H1 (cell line): ENCODE measurements at regions not wholly inside any gene's neighbourhood (a gene's known extent, or its start where the extent isn't known, plus 50 kb on each side); places are given as distances from the start of the nearest gene placed in this dataset.

Experiments used
- CTCF ChIA-PET: fragments of 300-600 bp; sonication (Branson Sonifier 250); formaldehyde crosslinking; loops from one replicate; lab custom pipeline; 2021; ENCODE audit not compliant: partially characterized antibody; lab: Charles Lee
- POLR2A ChIA-PET: fragments of 300-600 bp; sonication (Branson Sonifier 250); formaldehyde crosslinking; loops from one replicate; lab custom pipeline; 2021; ENCODE audit warnings: inconsistent platforms; ENCODE audit not compliant: partially characterized antibody; lab: Charles Lee
- DNase-seq, 2 experiments: peaks; one replicate each; pipeline versions ENCODE4 v3.0.0 to v3.0.0-alpha.2; 2010 to 2022; ENCODE audit warnings: low spot score in 2 of 2, low read depth in 1 of 2, mixed read lengths in 1 of 2
- FAIRE-seq: peaks from 2 replicates; lab custom pipeline; 2011; peaks lifted over from hg19 to GRCh38; lab: Jason Lieb, UNC
- H2AFZ ChIP-seq: 2 replicates; pipeline ENCODE4 v1.8.1; 2012; ENCODE audit warnings: low read length, inconsistent platforms
- H2AK5ac ChIP-seq: 2 replicates; pipeline ENCODE4 v1.6.1; 2013; ENCODE audit warnings: low read depth, low read length
- H2BK120ac ChIP-seq: replicated peaks from 2 replicates; pipeline ENCODE3; 2013; ENCODE audit warnings: low read depth, low read length, inconsistent platforms
- H2BK12ac ChIP-seq: 2 replicates; pipeline ENCODE4 v1.6.1; 2013; ENCODE audit warnings: low read depth, low read length
- H2BK15ac ChIP-seq: 2 replicates; pipeline ENCODE4 v1.6.1; 2013; ENCODE audit warnings: low read length
- H2BK20ac ChIP-seq: 2 replicates; pipeline ENCODE4 v1.6.1; 2013; ENCODE audit warnings: low read length
- H2BK5ac ChIP-seq: 2 replicates; pipeline ENCODE4 v1.6.1; 2013; ENCODE audit warnings: low read depth, low read length
- H3K14ac ChIP-seq: 2 replicates; pipeline ENCODE4 v1.6.1; 2013; ENCODE audit warnings: inconsistent platforms; ENCODE audit not compliant: insufficient read length
- H3K18ac ChIP-seq: 2 replicates; pipeline ENCODE4 v1.6.1; 2013; ENCODE audit warnings: low read length; ENCODE audit errors: extremely low read depth
- H3K23ac ChIP-seq: 2 replicates; pipeline ENCODE4 v1.6.1; 2013; ENCODE audit warnings: inconsistent platforms; ENCODE audit not compliant: insufficient read length
- H3K23me2 ChIP-seq: 2 replicates; pipeline ENCODE4 v1.6.1; 2013; ENCODE audit warnings: low read depth, low read length
- H3K27ac ChIP-seq: 2 replicates; pipeline ENCODE4 v1.6.1; 2011; ENCODE audit warnings: low read depth, low read length, inconsistent platforms
- H3K27me3 ChIP-seq, 4 experiments: replicated peaks in 1 of 4; 1 replicate in 1 of 4; 2 replicates in 3 of 4; pipeline versions ENCODE4 v1.6.1 to v1.8.1; 2011 to 2013; ENCODE audit warnings: low read length in 3 of 4, mild to moderate bottlenecking in 3 of 4, inconsistent platforms in 2 of 4, mixed read lengths in 2 of 4, moderate library complexity in 1 of 4; ENCODE audit not compliant: control insufficient read depth in 3 of 4, insufficient read depth in 3 of 4; ENCODE audit errors: extremely low read depth in 1 of 4
- H3K36me3 ChIP-seq, 4 experiments: 2 replicates each; pipeline versions ENCODE4 v1.6.1 to v1.8.1; 2011 to 2013; ENCODE audit warnings: mild to moderate bottlenecking in 4 of 4, low read length in 3 of 4, moderate library complexity in 2 of 4, control low read depth in 1 of 4, inconsistent platforms in 1 of 4; ENCODE audit not compliant: insufficient read depth in 4 of 4, control insufficient read depth in 2 of 4
- H3K4ac ChIP-seq: replicated peaks from 2 replicates; pipeline ENCODE3; 2013; ENCODE audit warnings: low read length, low read depth, mixed read lengths, inconsistent platforms; ENCODE audit not compliant: insufficient read length
- H3K4me1 ChIP-seq, 4 experiments: replicated peaks in 1 of 4; 1 replicate in 1 of 4; 2 replicates in 3 of 4; pipeline versions ENCODE4 v1.6.1 to v1.8.1; 2011 to 2013; ENCODE audit warnings: low read length in 3 of 4, inconsistent platforms in 2 of 4, mixed read lengths in 1 of 4; ENCODE audit not compliant: insufficient read depth in 4 of 4, control insufficient read depth in 3 of 4
- H3K4me2 ChIP-seq, 2 experiments: 2 replicates each; pipeline versions ENCODE4 v1.6.1 to v1.8.1; 2011 to 2013; ENCODE audit warnings: low read depth in 2 of 2, low read length in 2 of 2, control low read depth in 1 of 2, inconsistent platforms in 1 of 2, mild to moderate bottlenecking in 1 of 2; ENCODE audit not compliant: insufficient read depth in 1 of 2
- H3K4me3 ChIP-seq, 4 experiments: fragments of 200-600, 300-600 bp in 1 of 4; sonication (generic), shearing (Covaris generic), sonication (Bioruptor Twin) in 1 of 4; 2 replicates each; pipeline versions ENCODE4 v1.5.1 to v1.8.1; 2011 to 2016; ENCODE audit warnings: low read length in 4 of 4, low read depth in 3 of 4, control low read depth in 2 of 4, inconsistent platforms in 2 of 4, mild to moderate bottlenecking in 2 of 4, mixed read lengths in 1 of 4, moderate library complexity in 1 of 4; ENCODE audit not compliant: insufficient read depth in 2 of 4; ENCODE audit errors: extremely low read depth in 1 of 4
- H3K56ac ChIP-seq: replicated peaks from 2 replicates; pipeline ENCODE3; 2013; ENCODE audit warnings: low read depth, mild to moderate bottlenecking, mixed read lengths, low read length, inconsistent platforms; ENCODE audit not compliant: insufficient read length
- H3K79me1 ChIP-seq: 2 replicates; pipeline ENCODE4 v1.6.1; 2013; ENCODE audit warnings: low read depth, low read length, control low read depth
- H3K79me2 ChIP-seq, 2 experiments: 2 replicates each; pipeline versions ENCODE4 v1.6.1 to v1.8.1; 2012 to 2013; ENCODE audit warnings: low read length in 2 of 2, mild to moderate bottlenecking in 2 of 2, inconsistent platforms in 1 of 2; ENCODE audit not compliant: insufficient read depth in 2 of 2, control insufficient read depth in 1 of 2
- H3K9ac ChIP-seq, 4 experiments: replicated peaks in 1 of 4; 1 replicate in 1 of 4; 2 replicates in 3 of 4; pipeline versions ENCODE4 v1.6.1 to v1.8.1; 2011 to 2013; ENCODE audit warnings: low read depth in 3 of 4, low read length in 3 of 4, control low read depth in 2 of 4, mild to moderate bottlenecking in 2 of 4, moderate library complexity in 2 of 4, inconsistent platforms in 1 of 4; ENCODE audit errors: extremely low read depth in 1 of 4
- H3K9me3 ChIP-seq, 2 experiments: 2 replicates each; pipeline versions ENCODE4 v1.6.1 to v1.8.1; 2012 to 2013; ENCODE audit warnings: mild to moderate bottlenecking in 2 of 2, moderate library complexity in 2 of 2, control low read depth in 1 of 2, inconsistent platforms in 1 of 2, low read depth in 1 of 2, low read length in 1 of 2, mixed read lengths in 1 of 2; ENCODE audit not compliant: insufficient read depth in 2 of 2
- H4K20me1 ChIP-seq, 2 experiments: replicated peaks in 1 of 2; 2 replicates each; pipeline versions ENCODE3 to v1.8.1; 2011 to 2013; ENCODE audit warnings: inconsistent platforms in 2 of 2, low read length in 2 of 2, mild to moderate bottlenecking in 1 of 2; ENCODE audit not compliant: insufficient read depth in 2 of 2, control insufficient read depth in 1 of 2
- H4K5ac ChIP-seq: 2 replicates; pipeline ENCODE4 v1.6.1; 2013; ENCODE audit warnings: low read length, low read depth, mixed read lengths, inconsistent platforms; ENCODE audit not compliant: insufficient read length
- H4K8ac ChIP-seq: 2 replicates; pipeline ENCODE4 v1.8.0; 2013; ENCODE audit warnings: mild to moderate bottlenecking, moderate library complexity, low read length, inconsistent platforms; ENCODE audit not compliant: insufficient read depth; ENCODE audit errors: extremely low read depth
- H4K91ac ChIP-seq: replicated peaks from 2 replicates; pipeline ENCODE3; 2013; ENCODE audit warnings: low read length, mixed read lengths, inconsistent platforms; ENCODE audit not compliant: insufficient read length
- BACH1 ChIP-seq: IDR thresholded peaks from 2 replicates; pipeline ENCODE4 v1.6.1; 2012; ENCODE audit warnings: low read length, improper control_type of control experiment
- CBX8 ChIP-seq: fragments of 300-800, 300-1000 bp; sonication (generic); IDR thresholded peaks from 2 replicates; pipeline ENCODE4 v1.7.1; 2016; ENCODE audit warnings: low read depth, low read length, borderline replicate concordance
- CREB1 ChIP-seq: IDR thresholded peaks from 2 replicates; pipeline ENCODE4 v1.6.1; 2012; ENCODE audit warnings: inconsistent platforms
- MAFK ChIP-seq: IDR thresholded peaks from 2 replicates; pipeline ENCODE4 v1.6.1; 2012; ENCODE audit warnings: low read depth, mild to moderate bottlenecking, improper control_type of control experiment, low read length
- POU5F1 ChIP-seq: IDR thresholded peaks from 2 replicates; pipeline ENCODE4 v1.6.1; 2011; ENCODE audit warnings: low read depth, mild to moderate bottlenecking, low read length, moderate library complexity
- WGBS, 2 experiments: shearing (Covaris generic) in 1 of 2; methylation state at CpG; one replicate each; pipeline versions ENCODE4 v1.1.6 to v1.1.7; 2013 to 2015; ENCODE audit warnings: low lambda C conversion rate in 2 of 2, mixed read lengths in 2 of 2, inconsistent platforms in 1 of 2, low coverage in 1 of 2, missing lambda C conversion rate in 1 of 2; ENCODE audit not compliant: insufficient replicate concordance in 2 of 2, insufficient coverage in 1 of 2, insufficient read length in 1 of 2; ENCODE audit errors: extremely low coverage in 1 of 2, missing lambda C conversion rate in 1 of 2; 5-methylcytosine and 5-hydroxymethylcytosine counted together

DNA sequence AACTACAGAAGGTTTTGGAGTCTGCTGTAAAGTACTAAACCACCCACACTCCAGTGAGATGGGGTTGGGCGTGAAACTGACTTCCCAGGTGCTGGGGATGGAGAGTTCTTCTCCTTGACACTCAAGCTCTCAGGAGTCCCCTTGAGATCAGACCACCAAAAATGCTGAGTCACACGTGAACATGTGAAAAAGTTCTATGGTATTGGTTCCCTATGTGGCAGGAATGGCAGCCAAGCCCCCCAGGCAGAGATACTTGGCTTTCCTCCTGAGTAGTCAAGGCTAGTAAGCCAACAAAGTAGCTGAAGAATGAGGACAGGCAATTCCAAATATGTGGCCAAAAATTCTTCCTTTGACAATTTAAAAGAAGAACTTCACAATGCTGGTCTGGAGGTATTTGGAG, 222.0 kb upstream of the ADAMTS3 start:
- Histone ChIP-seq H3K4me2 (no peak overlapping the region), H3K18ac (peak overlapping the region; percentile 32; the same call in 1 of the 2 replicates), H3K79me2 (no peaks in the 10 kb centered on the region), H3K36me3 (no peaks in the 10 kb centered on the region), H2BK15ac (no peak overlapping the region), H3K14ac (no peak overlapping the region), H3K4me3 (no peak overlapping the region), H4K91ac (no peak overlapping the region), H3K9me3 (no peaks in the 10 kb centered on the region), H2AFZ (no peak overlapping the region), H2BK20ac (no peak overlapping the region), H3K56ac (no peak overlapping the region), H3K23me2 (no peaks in the 10 kb centered on the region), H3K9ac (no peak overlapping the region), H3K27me3 (no peaks in the 10 kb centered on the region), H2AK5ac (no peak overlapping the region), H3K23ac (no peak overlapping the region), H4K5ac (no peak overlapping the region), H3K4me1 (no peaks in the 10 kb centered on the region), H2BK5ac (no peak overlapping the region), H2BK120ac (no peak overlapping the region), H4K8ac (no peak overlapping the region), H2BK12ac (no peak overlapping the region), H3K79me1 (no peaks in the 10 kb centered on the region), H3K4ac (no peak overlapping the region), H3K27ac (no peak overlapping the region), H4K20me1 (no peaks in the 10 kb centered on the region)
- FAIRE-seq (no peak), DNase-seq (no peak)
- 94% methylated on average over 2 of the region's 2 CpGs; no CpG with 5 or more reads in 1 of the 2 experiments for WGBS, 2 experiments
- TF ChIP-seq BACH1 (peak; percentile 36; the same call in 1 of the 2 replicates), MAFK (no peak), CREB1 (no peak), POU5F1 (no peak), CBX8 (no peak)
- ChIA-PET CTCF (interaction anchor here (0.8 kb wide), 1 partner anchor 432 kb away, joined by 3 read pairs; no protein-coding TSS in a partner anchor), POLR2A (no interaction called here)
